ENCODE measurements at regions not wholly inside any gene's neighbourhood (a gene's known extent, or its start where the extent isn't known, plus 50 kb on each side); places are given as distances from the start of the nearest gene placed in this dataset.

DNA sequence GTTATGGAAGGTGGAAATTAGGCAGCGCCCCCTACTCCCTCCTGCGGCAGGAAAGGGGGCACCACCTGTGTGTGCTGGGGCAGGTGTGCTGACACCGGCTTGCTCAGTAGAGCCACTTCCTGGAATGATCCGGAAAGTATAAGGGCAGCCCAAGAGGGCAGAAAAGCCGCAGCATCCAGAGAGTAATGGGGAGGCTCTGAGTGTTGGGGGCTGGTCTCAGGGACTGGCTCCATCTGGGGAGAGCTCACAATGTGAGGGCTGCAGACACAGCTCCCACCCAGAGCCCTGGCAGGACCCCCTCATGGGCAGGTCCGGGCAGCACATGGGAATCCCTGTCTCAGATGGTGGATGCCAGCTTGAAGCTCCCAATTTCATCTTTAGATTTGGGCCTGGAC is 187.6 kb upstream of the C14orf180 start:
- Mint-ChIP-seq H3K27ac (peak overlapping the region; percentile 89 to 91), H3K27me3 (ENCODE audit: low read depth in 2 of 2) (no peaks in the 10 kb centered on the region), H3K4me3 (peak overlapping the region; percentile 72), H3K9me3 (no peaks in the 10 kb centered on the region), H3K4me1 (peaks cover 64 to 66% of the 10 kb centered on the region in 2 donors), H3K36me3 (no peaks in the 10 kb centered on the region)
- intact Hi-C loops (cut with micrococcal nuclease) = no loop called here
- peak; percentile 12 to 51 for DNase-seq
- Histone ChIP-seq H3K27ac (ENCODE audit: low read length) (peak overlapping the region; percentile 31), H3K9me3 (ENCODE audit: control insufficient read depth, insufficient read depth, low read length) (peaks cover 3% of the 10 kb centered on the region), H3K4me1 (ENCODE audit: control insufficient read depth, insufficient read depth, low read length) (peaks cover 86% of the 10 kb centered on the region), H3K36me3 (ENCODE audit: control insufficient read depth, insufficient read depth, low read length) (no peaks in the 10 kb centered on the region), H3K4me3 (ENCODE audit: low read length) (no peak overlapping the region), H3K27me3 (ENCODE audit: control insufficient read depth, insufficient read depth, low read length) (no peaks in the 10 kb centered on the region)
- TF ChIP-seq, protein P1, sequence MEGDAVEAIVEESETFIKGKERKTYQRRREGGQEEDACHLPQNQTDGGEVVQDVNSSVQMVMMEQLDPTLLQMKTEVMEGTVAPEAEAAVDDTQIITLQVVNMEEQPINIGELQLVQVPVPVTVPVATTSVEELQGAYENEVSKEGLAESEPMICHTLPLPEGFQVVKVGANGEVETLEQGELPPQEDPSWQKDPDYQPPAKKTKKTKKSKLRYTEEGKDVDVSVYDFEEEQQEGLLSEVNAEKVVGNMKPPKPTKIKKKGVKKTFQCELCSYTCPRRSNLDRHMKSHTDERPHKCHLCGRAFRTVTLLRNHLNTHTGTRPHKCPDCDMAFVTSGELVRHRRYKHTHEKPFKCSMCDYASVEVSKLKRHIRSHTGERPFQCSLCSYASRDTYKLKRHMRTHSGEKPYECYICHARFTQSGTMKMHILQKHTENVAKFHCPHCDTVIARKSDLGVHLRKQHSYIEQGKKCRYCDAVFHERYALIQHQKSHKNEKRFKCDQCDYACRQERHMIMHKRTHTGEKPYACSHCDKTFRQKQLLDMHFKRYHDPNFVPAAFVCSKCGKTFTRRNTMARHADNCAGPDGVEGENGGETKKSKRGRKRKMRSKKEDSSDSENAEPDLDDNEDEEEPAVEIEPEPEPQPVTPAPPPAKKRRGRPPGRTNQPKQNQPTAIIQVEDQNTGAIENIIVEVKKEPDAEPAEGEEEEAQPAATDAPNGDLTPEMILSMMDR (IDR thresholded peaks at IDR 0.05) = no peak
- 28% methylated on average over 6 of the region's 6 CpGs for WGBS (ENCODE audit: insufficient coverage)
- no peak for ATAC-seq

DNA sequence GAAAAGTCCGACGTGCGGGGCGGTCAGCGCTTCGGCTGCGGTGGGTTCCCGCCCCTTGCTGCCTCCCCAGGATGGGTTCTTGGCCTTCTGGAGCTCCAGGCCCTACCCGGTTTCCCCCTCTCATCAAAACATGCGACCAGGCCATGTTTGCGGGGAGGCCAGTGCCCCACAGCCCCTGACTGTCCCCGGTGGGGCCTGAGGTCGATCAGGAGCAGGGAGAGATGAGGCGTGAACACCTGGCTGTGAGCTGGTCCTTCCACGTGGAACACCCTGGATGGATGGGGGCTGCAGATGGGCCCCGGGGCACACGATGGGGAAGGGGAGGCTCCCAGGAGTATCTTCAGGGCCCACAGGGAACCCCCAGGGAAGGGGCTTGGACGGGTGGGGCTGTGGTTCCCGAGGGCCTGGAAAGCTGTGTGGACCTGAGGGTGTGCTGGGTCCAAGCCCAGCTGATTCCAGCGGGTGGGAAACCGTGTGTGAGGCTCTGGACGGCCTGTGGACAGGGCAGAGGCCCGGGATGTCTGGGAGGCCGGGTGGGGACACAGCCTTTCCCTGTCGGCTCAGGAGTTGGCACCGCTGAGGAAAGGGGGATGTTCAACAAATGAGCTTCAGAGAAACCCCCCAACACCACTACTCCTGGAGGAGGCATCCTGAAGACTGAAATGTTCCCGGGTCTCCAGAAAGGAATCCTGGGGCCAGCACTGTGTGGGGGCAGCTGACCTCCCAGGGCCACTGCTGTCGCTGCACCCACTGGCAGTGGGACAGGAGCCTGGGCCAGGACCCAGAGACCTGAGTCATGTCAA is 187.0 kb upstream of the C14orf180 start:
- Histone ChIP-seq H3K9me3 (ENCODE audit: control insufficient read depth, insufficient read depth, low read length) (peaks cover 6% of the 10 kb centered on the region), H3K4me1 (ENCODE audit: control insufficient read depth, insufficient read depth, low read length) (peaks cover 86% of the 10 kb centered on the region), H3K27me3 (ENCODE audit: control insufficient read depth, insufficient read depth, low read length) (no peaks in the 10 kb centered on the region), H3K36me3 (ENCODE audit: control insufficient read depth, insufficient read depth, low read length) (no peaks in the 10 kb centered on the region), H3K27ac (ENCODE audit: low read length) (peak overlapping the region; percentile 71), H3K4me3 (ENCODE audit: low read length) (no peak overlapping the region)
- WGBS (ENCODE audit: insufficient coverage) = 92% methylated on average over 28 of the region's 28 CpGs
- Mint-ChIP-seq H3K27me3 (ENCODE audit: low read depth in 2 of 2) (no peaks in the 10 kb centered on the region), H3K9me3 (peaks cover 0 to 2% of the 10 kb centered on the region in 2 donors), H3K36me3 (peaks cover 6% of the 10 kb centered on the region), H3K4me1 (peaks cover 66 to 69% of the 10 kb centered on the region in 2 donors), H3K27ac (peak overlapping the region; percentile 89 to 91), H3K4me3 (peak overlapping the region; percentile 9)
- TF ChIP-seq, protein P1 (IDR thresholded peaks at IDR 0.05) = no peak
- ATAC-seq = no peak
- intact Hi-C loops (cut with micrococcal nuclease) = no loop called here
- peak in 1 of 2 donors; percentile 12 for DNase-seq

GRCh38 chr14:104393199-104393897 is 186.2 kb upstream of the C14orf180 start:
- Histone ChIP-seq H3K27me3 (ENCODE audit: control insufficient read depth, insufficient read depth, low read length) (no peaks in the 10 kb centered on the region), H3K27ac (ENCODE audit: low read length) (peak overlapping the region; percentile 71), H3K4me3 (ENCODE audit: low read length) (no peak overlapping the region), H3K9me3 (ENCODE audit: control insufficient read depth, insufficient read depth, low read length) (peaks cover 6% of the 10 kb centered on the region), H3K4me1 (ENCODE audit: control insufficient read depth, insufficient read depth, low read length) (peaks cover 80% of the 10 kb centered on the region), H3K36me3 (ENCODE audit: control insufficient read depth, insufficient read depth, low read length) (no peaks in the 10 kb centered on the region)
- Mint-ChIP-seq H3K27me3 (ENCODE audit: low read depth in 2 of 2) (no peaks in the 10 kb centered on the region), H3K36me3 (peaks cover 12% of the 10 kb centered on the region), H3K9me3 (peaks cover 0 to 6% of the 10 kb centered on the region in 2 donors), H3K4me3 (peak overlapping the region; percentile 88), H3K27ac (peak overlapping the region; percentile 89 to 91), H3K4me1 (peaks cover 66 to 75% of the 10 kb centered on the region in 2 donors)
- ATAC-seq = no peak
- intact Hi-C loops (cut with micrococcal nuclease) = no loop called here
- 78% methylated on average over 18 of the region's 18 CpGs for WGBS (ENCODE audit: insufficient coverage)
- TF ChIP-seq, protein P1 (IDR thresholded peaks at IDR 0.05) = no peak
- DNase-seq = peak in 1 of 2 donors; percentile 15
